Central memory CD8-positive, alpha-beta T cell (primary cell): ENCODE measurements at regions not wholly inside any gene's neighbourhood (a gene's known extent, or its start where the extent isn't known, plus 50 kb on each side); places are given as distances from the start of the nearest gene placed in this dataset.
"Not testable (repeated sequence)": the region's sequence is repeated elsewhere in the genome, so short reads cannot be mapped to it uniquely, and the experiment has no call there.

Source experiments
- ATAC-seq: fragments of 150-1000 bp; cut with Tn5 transposase; replicated peaks from 2 replicates; pipeline ENCODE4 v1.10.0; 2022; ENCODE audit warnings: mild to moderate bottlenecking, moderate FRiP score, moderate number of reproducible peaks; ENCODE audit not compliant: poor library complexity, severe bottlenecking; ENCODE audit errors: extremely low read depth
- DNase-seq, 2 donors: peaks; one replicate each; pipeline ENCODE4 v3.0.0; 2021; ENCODE audit warnings: low spot score in 2 of 2
- H3K27ac Mint-ChIP-seq: one replicate; pipeline ENCODE4 v1.8.0; 2022; ENCODE audit warnings: low read depth, mild to moderate bottlenecking, moderate library complexity, mixed read lengths
- H3K27me3 Mint-ChIP-seq: one replicate; pipeline ENCODE4 v1.8.0; 2022; ENCODE audit warnings: mixed read lengths
- H3K36me3 Mint-ChIP-seq: one replicate; pipeline ENCODE4 v1.8.0; 2022; ENCODE audit warnings: mild to moderate bottlenecking, moderate library complexity, mixed read lengths; ENCODE audit not compliant: insufficient read depth
- H3K4me1 Mint-ChIP-seq: one replicate; pipeline ENCODE4 v1.8.0; 2022; ENCODE audit warnings: mixed read lengths
- H3K4me3 Mint-ChIP-seq: one replicate; pipeline ENCODE4 v1.8.0; 2022; ENCODE audit warnings: mild to moderate bottlenecking, moderate library complexity, mixed read lengths
- H3K9me3 Mint-ChIP-seq: one replicate; pipeline ENCODE4 v1.8.0; 2022; ENCODE audit warnings: mixed read lengths

GRCh38 chr18:73110307-73110706 is 242.5 kb upstream of the NETO1 start:
- ATAC-seq: no peak
- Mint-ChIP-seq H3K4me3 (no peak overlapping the region), H3K36me3 (no peaks in the 10 kb centered on the region)

DNA sequence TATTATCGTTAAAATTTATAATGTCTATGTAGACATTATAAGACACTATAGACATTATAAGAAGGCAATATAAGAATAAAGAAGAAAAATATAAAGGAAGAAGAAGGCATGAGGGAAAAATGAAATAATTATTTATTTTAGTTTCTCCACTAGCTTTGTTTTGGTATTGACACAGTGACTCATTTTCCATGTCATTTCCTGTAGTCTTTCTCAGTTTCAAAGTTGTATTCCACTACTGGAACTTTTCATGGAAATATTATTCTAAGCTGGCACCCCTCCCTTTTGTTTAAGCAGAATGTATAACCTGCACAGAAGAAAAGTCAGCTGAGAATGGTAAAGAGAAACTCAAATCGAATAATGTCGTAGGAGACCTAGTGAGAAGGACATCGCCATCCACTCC is 234.2 kb upstream of the NETO1 start:
- H3K36me3 Mint-ChIP-seq: no peaks in the 10 kb centered on the region
- DNase-seq: no peak
- no peak overlapping the region for H3K4me3 Mint-ChIP-seq

More at GRCh38 chr18:73110307-73110706, 242.5 kb upstream of the NETO1 start:
- H3K4me1 Mint-ChIP-seq: no peaks in the 10 kb centered on the region
- no peaks in the 10 kb centered on the region for H3K27me3 Mint-ChIP-seq
- peaks cover 33% of the 10 kb centered on the region for H3K9me3 Mint-ChIP-seq
- no peak for DNase-seq
- no peak overlapping the region for H3K27ac Mint-ChIP-seq

GRCh38 chr18:73101491-73101890 is 233.7 kb upstream of the NETO1 start:
- H3K4me1 Mint-ChIP-seq, DNase-seq, H3K4me3 Mint-ChIP-seq, ATAC-seq, H3K27me3 Mint-ChIP-seq, H3K27ac Mint-ChIP-seq, H3K36me3 Mint-ChIP-seq: not testable (repeated sequence)
- peaks cover 17% of the 10 kb centered on the region for H3K9me3 Mint-ChIP-seq

More for the DNA sequence above, 234.2 kb upstream of the NETO1 start:
- no peak for ATAC-seq
- Mint-ChIP-seq H3K27me3 (no peaks in the 10 kb centered on the region), H3K9me3 (peaks cover 19% of the 10 kb centered on the region), H3K4me1 (no peaks in the 10 kb centered on the region), H3K27ac (no peak overlapping the region)

DNA sequence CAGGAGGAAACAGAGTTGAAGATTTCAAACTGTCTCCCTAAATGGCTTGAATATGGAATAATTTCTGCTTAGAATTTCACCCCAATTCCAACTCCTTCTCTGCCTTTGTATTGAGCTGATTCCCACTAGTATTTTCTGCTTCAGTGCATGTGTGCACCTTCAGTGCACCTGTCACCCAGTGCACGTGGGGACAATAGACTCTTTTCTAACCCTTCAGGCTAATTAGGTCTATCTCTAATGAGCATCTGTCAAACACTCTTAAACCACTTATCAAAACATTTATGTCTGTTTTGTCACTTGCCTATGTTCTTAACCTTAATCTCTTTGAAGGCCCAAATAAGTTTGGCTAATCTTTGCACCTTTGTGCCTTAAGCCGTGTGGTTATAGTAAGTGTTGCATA is 232.0 kb upstream of the NETO1 start:
- H3K27ac Mint-ChIP-seq: no peak overlapping the region
- H3K4me3 Mint-ChIP-seq: no peak overlapping the region
- no peaks in the 10 kb centered on the region for H3K4me1 Mint-ChIP-seq

DNA sequence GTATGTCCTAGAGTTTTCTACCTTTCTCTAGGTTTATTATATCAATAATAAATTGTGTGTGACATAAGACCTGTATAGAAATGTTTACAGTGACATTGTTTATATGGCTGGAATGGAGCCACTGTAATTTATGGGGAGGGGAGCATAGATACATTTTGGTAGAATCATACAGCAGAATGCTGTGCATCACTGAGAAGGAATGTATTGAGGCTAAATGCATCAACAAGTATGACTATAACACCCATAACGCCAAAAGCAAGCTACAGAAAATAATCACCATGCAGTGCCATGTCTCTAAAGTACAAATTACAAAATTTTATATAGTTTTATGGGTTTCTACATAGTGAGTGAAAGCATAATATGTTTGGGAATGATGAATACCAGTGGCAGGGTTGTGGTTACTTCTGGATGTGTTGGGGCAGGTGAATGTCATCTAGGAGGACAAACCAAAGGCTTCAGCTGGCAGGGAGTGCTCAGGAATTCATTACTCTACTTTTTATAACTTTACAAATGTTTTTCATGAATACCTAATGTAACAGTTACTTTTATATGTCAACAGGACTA is 226.0 kb upstream of the NETO1 start:
- peaks cover 7% of the 10 kb centered on the region for H3K9me3 Mint-ChIP-seq
- no peak overlapping the region for H3K27ac Mint-ChIP-seq
- no peaks in the 10 kb centered on the region for H3K36me3 Mint-ChIP-seq
- no peaks in the 10 kb centered on the region for H3K27me3 Mint-ChIP-seq
- ATAC-seq (no peak), DNase-seq (no peak)
- H3K4me1 Mint-ChIP-seq: no peaks in the 10 kb centered on the region
- H3K4me3 Mint-ChIP-seq: no peak overlapping the region

More for the DNA sequence above, 232.0 kb upstream of the NETO1 start:
- ATAC-seq (no peak), DNase-seq (no peak)
- Mint-ChIP-seq H3K36me3 (no peaks in the 10 kb centered on the region), H3K9me3 (peaks cover 17% of the 10 kb centered on the region), H3K27me3 (no peaks in the 10 kb centered on the region)

DNA sequence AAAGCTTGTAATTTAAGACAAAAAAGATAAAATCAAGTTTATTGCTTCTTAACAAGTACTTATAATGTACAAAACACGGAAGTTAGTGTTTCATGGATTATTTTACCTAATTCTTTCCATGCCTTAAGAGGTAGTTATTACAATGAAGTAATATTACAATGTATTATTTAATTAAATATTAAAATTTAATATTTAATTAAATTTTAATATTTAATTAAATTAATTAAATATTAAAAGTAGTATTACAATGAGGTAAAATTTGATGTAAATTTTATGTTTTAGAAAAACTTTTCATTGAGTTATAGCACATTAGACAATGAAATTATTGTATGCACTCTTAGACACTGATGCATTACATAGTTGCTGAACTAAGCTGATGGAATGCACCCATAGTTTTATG is 220.7 kb upstream of the NETO1 start:
- Mint-ChIP-seq H3K4me1 (no peaks in the 10 kb centered on the region), H3K36me3 (no peaks in the 10 kb centered on the region), H3K4me3 (no peak overlapping the region), H3K9me3 (peaks cover 12% of the 10 kb centered on the region), H3K27ac (no peak overlapping the region), H3K27me3 (no peaks in the 10 kb centered on the region)
- DNase-seq: no peak
- no peak for ATAC-seq

DNA sequence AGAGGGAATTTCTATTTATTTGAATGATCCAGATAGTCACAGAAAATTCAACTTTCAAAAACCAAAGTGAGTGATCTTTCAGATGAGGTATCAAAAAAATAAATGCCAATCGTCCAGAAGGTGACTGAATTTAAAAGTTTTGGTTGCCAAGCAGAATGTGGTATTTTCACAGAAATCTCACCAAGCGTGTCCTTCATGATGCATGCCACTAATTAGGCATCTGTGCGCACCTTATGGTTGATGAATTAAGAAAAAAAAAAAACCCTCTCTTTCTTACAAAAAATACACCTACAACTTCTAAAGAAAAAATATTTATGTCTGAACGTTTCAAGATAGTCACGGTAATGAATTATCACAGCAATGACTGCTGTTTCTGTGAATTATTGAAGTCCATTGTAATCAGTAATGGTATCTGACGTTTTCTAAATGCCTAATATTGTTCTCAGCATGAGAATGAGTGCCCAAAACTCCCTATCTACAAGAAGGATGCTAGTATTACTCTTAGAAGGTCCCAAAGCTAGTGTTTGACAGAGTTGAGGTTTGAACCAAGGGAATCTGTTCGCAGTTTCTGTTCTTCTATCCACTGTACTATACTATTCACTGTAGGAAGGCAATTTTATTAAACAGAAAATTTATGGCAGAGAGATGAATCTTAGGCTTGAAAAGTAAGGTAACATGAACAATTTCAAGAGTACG is 219.6 kb upstream of the NETO1 start:
- H3K4me3 Mint-ChIP-seq: no peak overlapping the region
- ATAC-seq (no peak), DNase-seq (no peak)
- no peaks in the 10 kb centered on the region for H3K4me1 Mint-ChIP-seq
- H3K27ac Mint-ChIP-seq: no peak overlapping the region
- no peaks in the 10 kb centered on the region for H3K36me3 Mint-ChIP-seq
- no peaks in the 10 kb centered on the region for H3K27me3 Mint-ChIP-seq
- peaks cover 18% of the 10 kb centered on the region for H3K9me3 Mint-ChIP-seq

GRCh38 chr18:73079920-73080319 is 212.1 kb upstream of the NETO1 start:
- H3K36me3 Mint-ChIP-seq: no peaks in the 10 kb centered on the region
- no peak for ATAC-seq
- H3K4me3 Mint-ChIP-seq: no peak overlapping the region
- no peak overlapping the region for H3K27ac Mint-ChIP-seq
- peaks cover 23% of the 10 kb centered on the region for H3K9me3 Mint-ChIP-seq
- no peaks in the 10 kb centered on the region for H3K27me3 Mint-ChIP-seq
- no peaks in the 10 kb centered on the region for H3K4me1 Mint-ChIP-seq
- no peak for DNase-seq

GRCh38 chr18:73060666-73061288 is 193.0 kb upstream of the NETO1 start:
- Mint-ChIP-seq H3K4me3 (no peak overlapping the region), H3K27me3 (no peaks in the 10 kb centered on the region), H3K36me3 (no peaks in the 10 kb centered on the region), H3K9me3 (peaks cover 10% of the 10 kb centered on the region), H3K27ac (no peak overlapping the region), H3K4me1 (no peaks in the 10 kb centered on the region)
- DNase-seq: no peak
- no peak for ATAC-seq

GRCh38 chr18:73059280-73059679 is 191.5 kb upstream of the NETO1 start:
- Mint-ChIP-seq H3K4me3 (no peak overlapping the region), H3K27me3 (no peaks in the 10 kb centered on the region), H3K4me1 (no peaks in the 10 kb centered on the region), H3K36me3 (no peaks in the 10 kb centered on the region), H3K9me3 (peaks cover 10% of the 10 kb centered on the region), H3K27ac (no peak overlapping the region)
- no peak for DNase-seq
- no peak for ATAC-seq

GRCh38 chr18:73047688-73048087 is 179.9 kb upstream of the NETO1 start:
- Mint-ChIP-seq H3K4me1 (no peaks in the 10 kb centered on the region), H3K36me3 (no peaks in the 10 kb centered on the region), H3K27ac (no peak overlapping the region), H3K9me3 (peaks cover 28% of the 10 kb centered on the region), H3K4me3 (no peak overlapping the region), H3K27me3 (no peaks in the 10 kb centered on the region)
- ATAC-seq (no peak), DNase-seq (no peak)

GRCh38 chr18:73045037-73045436 is 177.2 kb upstream of the NETO1 start:
- ATAC-seq: no peak
- H3K4me1 Mint-ChIP-seq: no peaks in the 10 kb centered on the region
- no peaks in the 10 kb centered on the region for H3K36me3 Mint-ChIP-seq

DNA sequence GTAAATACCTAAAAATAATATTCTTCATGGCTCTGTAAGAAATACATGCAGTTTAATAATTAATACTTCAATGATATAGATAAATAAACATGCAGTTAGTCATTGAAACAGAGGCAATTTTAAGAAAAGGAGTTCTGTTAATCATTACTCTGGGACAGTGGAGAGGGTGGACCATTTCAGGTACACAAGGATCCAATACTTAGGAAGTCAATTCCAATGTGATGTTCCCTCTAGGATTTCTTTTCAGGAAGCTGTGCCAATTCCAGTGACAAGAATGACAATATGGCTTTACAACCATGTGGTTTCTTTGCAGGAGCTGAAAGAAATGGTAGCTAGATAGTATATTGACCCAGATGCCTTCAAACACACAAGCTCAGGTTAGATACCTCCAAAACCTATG is 175.8 kb upstream of the NETO1 start:
- H3K4me1 Mint-ChIP-seq: no peaks in the 10 kb centered on the region
- ATAC-seq (no peak), DNase-seq (no peak)
- no peaks in the 10 kb centered on the region for H3K36me3 Mint-ChIP-seq
- peaks cover 33% of the 10 kb centered on the region for H3K9me3 Mint-ChIP-seq
- no peaks in the 10 kb centered on the region for H3K27me3 Mint-ChIP-seq
- no peak overlapping the region for H3K4me3 Mint-ChIP-seq
- no peak overlapping the region for H3K27ac Mint-ChIP-seq

More at GRCh38 chr18:73045037-73045436, 177.2 kb upstream of the NETO1 start:
- no peak for DNase-seq
- Mint-ChIP-seq H3K27me3 (no peaks in the 10 kb centered on the region), H3K27ac (no peak overlapping the region), H3K4me3 (no peak overlapping the region), H3K9me3 (peaks cover 28% of the 10 kb centered on the region)
